H9 (cell line): ENCODE measurements at regions not wholly inside any gene's neighbourhood (a gene's known extent, or its start where the extent isn't known, plus 50 kb on each side); places are given as distances from the start of the nearest gene placed in this dataset.

Experiments used
- DNase-seq: peaks from one replicate; pipeline ENCODE4 v3.0.0-alpha.2; 2017
- H2AFZ ChIP-seq: one replicate; pipeline ENCODE4 v1.6.1; 2013; ENCODE audit warnings: mild to moderate bottlenecking, low read length, control low read depth, moderate library complexity
- H2AK5ac ChIP-seq: 2 replicates; pipeline ENCODE4 v1.6.1; 2013; ENCODE audit warnings: low read length, control low read depth, mixed read lengths; ENCODE audit not compliant: insufficient read length
- H2BK120ac ChIP-seq: one replicate; pipeline ENCODE4 v1.6.1; 2013; ENCODE audit warnings: low read depth, mild to moderate bottlenecking, low read length, control low read depth, inconsistent platforms; ENCODE audit not compliant: poor library complexity, severe bottlenecking
- H2BK12ac ChIP-seq: 2 replicates; pipeline ENCODE4 v1.6.1; 2013; ENCODE audit warnings: low read length, control low read depth, mixed read lengths, low read depth; ENCODE audit not compliant: insufficient read length
- H2BK15ac ChIP-seq: 2 replicates; pipeline ENCODE4 v1.6.1; 2013; ENCODE audit warnings: low read depth, low read length, control low read depth
- H2BK20ac ChIP-seq: one replicate; pipeline ENCODE4 v1.6.1; 2013; ENCODE audit warnings: low read depth, mild to moderate bottlenecking, low read length, control low read depth, inconsistent platforms; ENCODE audit not compliant: poor library complexity, severe bottlenecking
- H2BK5ac ChIP-seq: 2 replicates; pipeline ENCODE4 v1.6.1; 2013; ENCODE audit warnings: low read length, control low read depth, mixed read lengths; ENCODE audit not compliant: insufficient read length
- H3K14ac ChIP-seq: 2 replicates; pipeline ENCODE4 v1.6.1; 2013; ENCODE audit warnings: low read length, control low read depth; ENCODE audit not compliant: insufficient read depth
- H3K18ac ChIP-seq: 2 replicates; pipeline ENCODE4 v1.6.1; 2013; ENCODE audit warnings: low read depth, mild to moderate bottlenecking, mixed read lengths, low read length, control low read depth; ENCODE audit not compliant: insufficient read length
- H3K23ac ChIP-seq: 2 replicates; pipeline ENCODE4 v1.6.1; 2013; ENCODE audit warnings: low read length, control low read depth, mixed read lengths, low read depth; ENCODE audit not compliant: insufficient read length
- H3K23me2 ChIP-seq: 2 replicates; pipeline ENCODE4 v1.6.1; 2013; ENCODE audit warnings: low read depth, mild to moderate bottlenecking, mixed read lengths, low read length, control low read depth; ENCODE audit not compliant: insufficient read length, poor library complexity, severe bottlenecking
- H3K27ac ChIP-seq: 2 replicates; pipeline ENCODE4 v1.5.1; 2013; ENCODE audit warnings: low read length, control low read depth, mixed read lengths, low read depth; ENCODE audit not compliant: insufficient read length
- H3K27me3 ChIP-seq: 2 replicates; pipeline ENCODE4 v1.6.1; 2013; ENCODE audit warnings: low read length, control low read depth, inconsistent platforms; ENCODE audit not compliant: insufficient read depth
- H3K4ac ChIP-seq: 2 replicates; pipeline ENCODE4 v1.6.1; 2013; ENCODE audit warnings: low read depth, mild to moderate bottlenecking, control low read depth, inconsistent platforms, low read length, moderate library complexity
- H3K4me1 ChIP-seq: 2 replicates; pipeline ENCODE4 v1.6.1; 2013; ENCODE audit warnings: low read length, control low read depth, inconsistent platforms; ENCODE audit not compliant: insufficient read depth
- H3K4me2 ChIP-seq: 2 replicates; pipeline ENCODE4 v1.6.1; 2013; ENCODE audit warnings: low read length, control low read depth, mixed read lengths; ENCODE audit not compliant: insufficient read length, insufficient read depth
- H3K56ac ChIP-seq: 2 replicates; pipeline ENCODE4 v1.6.1; 2013; ENCODE audit warnings: low read depth, mild to moderate bottlenecking, mixed read lengths, low read length, control low read depth; ENCODE audit not compliant: insufficient read length
- H3K79me1 ChIP-seq: 2 replicates; pipeline ENCODE4 v1.6.1; 2013; ENCODE audit warnings: low read depth, mild to moderate bottlenecking, moderate library complexity, low read length, control low read depth, inconsistent platforms; ENCODE audit not compliant: insufficient read depth, poor library complexity, severe bottlenecking
- H3K79me2 ChIP-seq: 2 replicates; pipeline ENCODE4 v1.6.1; 2013; ENCODE audit warnings: low read length, control low read depth, inconsistent platforms; ENCODE audit not compliant: insufficient read depth
- H3K9ac ChIP-seq: 2 replicates; pipeline ENCODE4 v1.6.1; 2013; ENCODE audit warnings: low read length, control low read depth, mixed read lengths; ENCODE audit not compliant: insufficient read length; ENCODE audit errors: extremely low read depth
- H3K9me3 ChIP-seq: one replicate; pipeline ENCODE4 v1.6.1; 2013; ENCODE audit warnings: low read depth, low read length, inconsistent platforms; ENCODE audit not compliant: control insufficient read depth
- H3T11ph ChIP-seq: one replicate; pipeline ENCODE4 v1.6.1; 2013; ENCODE audit warnings: mild to moderate bottlenecking, low read length, control low read depth, inconsistent platforms
- H4K20me1 ChIP-seq: one replicate; pipeline ENCODE4 v1.6.1; 2013; ENCODE audit not compliant: control insufficient read depth, insufficient read length, insufficient read depth
- H4K5ac ChIP-seq: 2 replicates; pipeline ENCODE4 v1.6.1; 2013; ENCODE audit warnings: low read depth, mild to moderate bottlenecking, mixed read lengths, low read length, control low read depth; ENCODE audit not compliant: insufficient read length
- H4K8ac ChIP-seq: replicated peaks from 2 replicates; pipeline ENCODE4 v1.6.1; 2013; ENCODE audit warnings: low read length, control low read depth, mixed read lengths, low read depth; ENCODE audit not compliant: insufficient read length
- H4K91ac ChIP-seq: 2 replicates; pipeline ENCODE4 v1.6.1; 2013; ENCODE audit warnings: low read depth, mild to moderate bottlenecking, moderate library complexity, mixed read lengths, low read length, control low read depth; ENCODE audit not compliant: insufficient read length
- H3K27ac Mint-ChIP-seq, 3 experiments: 2 replicates in 2 of 3; 3 replicates in 1 of 3; pipeline ENCODE4 v1.8.0; 2020 to 2021; ENCODE audit warnings: mixed read lengths in 3 of 3, mild to moderate bottlenecking in 1 of 3, moderate library complexity in 1 of 3
- H3K27me3 Mint-ChIP-seq: 2 replicates; pipeline ENCODE4 v1.8.0; 2021; ENCODE audit warnings: low read depth, mild to moderate bottlenecking, moderate library complexity, mixed read lengths
- H3K36me3 Mint-ChIP-seq, 3 experiments: 2 replicates in 2 of 3; 3 replicates in 1 of 3; pipeline ENCODE4 v1.8.0; 2020 to 2021; ENCODE audit warnings: low read depth in 3 of 3, mixed read lengths in 3 of 3; ENCODE audit not compliant: insufficient read depth in 1 of 3
- H3K4me1 Mint-ChIP-seq, 2 experiments: 2 replicates each; pipeline ENCODE4 v1.8.0; 2020; ENCODE audit warnings: mixed read lengths in 2 of 2
- H3K4me3 Mint-ChIP-seq, 2 experiments: 2 replicates in 1 of 2; 3 replicates in 1 of 2; pipeline ENCODE4 v1.8.0; 2020 to 2021; ENCODE audit warnings: mild to moderate bottlenecking in 2 of 2, mixed read lengths in 2 of 2, moderate library complexity in 1 of 2
- H3K9me3 Mint-ChIP-seq, 2 experiments: 2 replicates in 1 of 2; 3 replicates in 1 of 2; pipeline ENCODE4 v1.8.0; 2020; ENCODE audit warnings: mild to moderate bottlenecking in 2 of 2, mixed read lengths in 2 of 2, moderate library complexity in 1 of 2
- WGBS: extraction: QIAGEN DNeasy Blood & Tissue Kit; methylation state at CpG from one replicate; pipeline ENCODE4 v1.1.7; 2013; ENCODE audit warnings: missing lambda C conversion rate, low lambda C conversion rate, mixed read lengths; ENCODE audit not compliant: insufficient read length; ENCODE audit errors: extremely low coverage; 5-methylcytosine and 5-hydroxymethylcytosine counted together
- TF ChIP-seq, protein P1 (sequence below): fragments of 200-600 bp; sonication (generic); conservative IDR thresholded peaks from 3 replicates; pipeline ENCODE4 v1.8.0; 2021; ENCODE audit warnings: antibody characterized with exemption, mild to moderate bottlenecking

GRCh38 chr12:91316907-91317269, 134.3 kb upstream of the DCN start:
- Mint-ChIP-seq H3K4me3 (no peak overlapping the region), H3K27ac (no peak overlapping the region), H3K9me3 (peaks cover 0 to 3% of the 10 kb centered on the region in 2 experiments; a peak in 3 of 5 replicates), H3K27me3 (no peaks in the 10 kb centered on the region), H3K36me3 (no peaks in the 10 kb centered on the region), H3K4me1 (peaks cover 6 to 8% of the 10 kb centered on the region in 2 experiments)
- no peak overlapping the region for H2BK120ac ChIP-seq
- H3K9ac ChIP-seq = no peak overlapping the region
- H3T11ph ChIP-seq = no peak overlapping the region
- no peak overlapping the region for H3K27ac ChIP-seq
- H2BK5ac ChIP-seq = no peak overlapping the region
- no peak overlapping the region for H3K4me2 ChIP-seq
- no peaks in the 10 kb centered on the region for H3K79me1 ChIP-seq
- H3K27me3 ChIP-seq = no peaks in the 10 kb centered on the region
- no peak for DNase-seq
- H2BK20ac ChIP-seq = no peak overlapping the region
- no peak overlapping the region for H3K4ac ChIP-seq
- no CpG with 5 or more reads among the region's 2 CpGs for WGBS
- no peaks in the 10 kb centered on the region for H3K23me2 ChIP-seq
- H3K18ac ChIP-seq = no peak overlapping the region
- no peaks in the 10 kb centered on the region for H4K20me1 ChIP-seq
- no peak overlapping the region for H2BK15ac ChIP-seq
- no peaks in the 10 kb centered on the region for H3K9me3 ChIP-seq
- no peak overlapping the region for H2AK5ac ChIP-seq
- no peak overlapping the region for H3K56ac ChIP-seq
- H2BK12ac ChIP-seq = no peak overlapping the region
- H3K79me2 ChIP-seq = no peaks in the 10 kb centered on the region
- H3K14ac ChIP-seq = no peak overlapping the region
- TF ChIP-seq, protein P1, sequence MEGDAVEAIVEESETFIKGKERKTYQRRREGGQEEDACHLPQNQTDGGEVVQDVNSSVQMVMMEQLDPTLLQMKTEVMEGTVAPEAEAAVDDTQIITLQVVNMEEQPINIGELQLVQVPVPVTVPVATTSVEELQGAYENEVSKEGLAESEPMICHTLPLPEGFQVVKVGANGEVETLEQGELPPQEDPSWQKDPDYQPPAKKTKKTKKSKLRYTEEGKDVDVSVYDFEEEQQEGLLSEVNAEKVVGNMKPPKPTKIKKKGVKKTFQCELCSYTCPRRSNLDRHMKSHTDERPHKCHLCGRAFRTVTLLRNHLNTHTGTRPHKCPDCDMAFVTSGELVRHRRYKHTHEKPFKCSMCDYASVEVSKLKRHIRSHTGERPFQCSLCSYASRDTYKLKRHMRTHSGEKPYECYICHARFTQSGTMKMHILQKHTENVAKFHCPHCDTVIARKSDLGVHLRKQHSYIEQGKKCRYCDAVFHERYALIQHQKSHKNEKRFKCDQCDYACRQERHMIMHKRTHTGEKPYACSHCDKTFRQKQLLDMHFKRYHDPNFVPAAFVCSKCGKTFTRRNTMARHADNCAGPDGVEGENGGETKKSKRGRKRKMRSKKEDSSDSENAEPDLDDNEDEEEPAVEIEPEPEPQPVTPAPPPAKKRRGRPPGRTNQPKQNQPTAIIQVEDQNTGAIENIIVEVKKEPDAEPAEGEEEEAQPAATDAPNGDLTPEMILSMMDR = no peak
- no peak overlapping the region for H4K5ac ChIP-seq
- H3K23ac ChIP-seq = no peak overlapping the region
- peaks cover 7% of the 10 kb centered on the region; the same call in 1 of the 2 replicates for H3K4me1 ChIP-seq
- H4K8ac ChIP-seq = no peak overlapping the region
- no peak overlapping the region for H4K91ac ChIP-seq
- no peak overlapping the region for H2AFZ ChIP-seq
